Keratinocyte (primary cell): ENCODE measurements at regions not wholly inside any gene's neighbourhood (a gene's known extent, or its start where the extent isn't known, plus 50 kb on each side); places are given as distances from the start of the nearest gene placed in this dataset.

Experiments used
- DNase-seq: peaks from one replicate; pipeline ENCODE4 v3.0.0-alpha.2; 2011; ENCODE audit warnings: low read depth, missing footprints, low spot score
- FAIRE-seq: peaks from 2 replicates; lab custom pipeline; 2011; peaks lifted over from hg19 to GRCh38; lab: Jason Lieb, UNC
- H2AFZ ChIP-seq: 2 replicates; pipeline ENCODE4 v1.6.0; 2012; ENCODE audit warnings: low read length, control low read depth, inconsistent platforms; ENCODE audit not compliant: control insufficient read depth
- H3K27ac ChIP-seq: 2 replicates; pipeline ENCODE4 v1.5.1; 2011; ENCODE audit warnings: low read length; ENCODE audit not compliant: control insufficient read depth, insufficient read depth
- H3K27me3 ChIP-seq: 3 replicates; pipeline ENCODE4 v1.6.0; 2011; ENCODE audit warnings: low read length; ENCODE audit not compliant: control insufficient read depth, insufficient read depth; ENCODE audit errors: extremely low read depth
- H3K36me3 ChIP-seq, 2 experiments: 2 replicates in 1 of 2; 3 replicates in 1 of 2; pipeline ENCODE4 v1.5.1; 2011; ENCODE audit warnings: low read length in 2 of 2, mild to moderate bottlenecking in 1 of 2; ENCODE audit not compliant: control insufficient read depth in 2 of 2, insufficient read depth in 2 of 2; ENCODE audit errors: extremely low read depth in 1 of 2
- H3K4me1 ChIP-seq: 3 replicates; pipeline ENCODE4 v1.5.1; 2011; ENCODE audit warnings: low read length; ENCODE audit not compliant: control insufficient read depth, insufficient read depth; ENCODE audit errors: extremely low read depth
- H3K4me2 ChIP-seq: 3 replicates; pipeline ENCODE4 v1.6.0; 2011; ENCODE audit warnings: low read depth, low read length; ENCODE audit not compliant: control insufficient read depth, insufficient read depth; ENCODE audit errors: extremely low read depth
- H3K4me3 ChIP-seq, 3 experiments: fragments of 200-600 bp in 1 of 3; sonication (generic) in 1 of 3; 2 replicates in 2 of 3; 3 replicates in 1 of 3; pipeline ENCODE4 v1.5.1; 2011 to 2016; ENCODE audit warnings: low read length in 3 of 3, mild to moderate bottlenecking in 3 of 3, control low read depth in 2 of 3, inconsistent platforms in 1 of 3, low read depth in 1 of 3, mixed read lengths in 1 of 3, mixed run types in 1 of 3, moderate library complexity in 1 of 3; ENCODE audit not compliant: control insufficient read depth in 2 of 3, insufficient read depth in 2 of 3; ENCODE audit errors: extremely low read depth in 1 of 3
- H3K79me2 ChIP-seq: 2 replicates; pipeline ENCODE4 v1.6.0; 2012; ENCODE audit warnings: low read length; ENCODE audit not compliant: control insufficient read depth, insufficient read depth
- H3K9ac ChIP-seq: 3 replicates; pipeline ENCODE4 v1.6.0; 2011; ENCODE audit warnings: low read length; ENCODE audit not compliant: control insufficient read depth, insufficient read depth; ENCODE audit errors: extremely low read depth
- H3K9me1 ChIP-seq: 3 replicates; pipeline ENCODE4 v1.6.0; 2011; ENCODE audit warnings: low read length; ENCODE audit not compliant: control insufficient read depth, insufficient read depth; ENCODE audit errors: extremely low read depth
- H3K9me3 ChIP-seq: 2 replicates; pipeline ENCODE4 v1.5.1; 2012; ENCODE audit warnings: low read depth, low read length; ENCODE audit not compliant: control insufficient read depth
- H4K20me1 ChIP-seq: 3 replicates; pipeline ENCODE4 v1.6.0; 2011; ENCODE audit warnings: low read length; ENCODE audit not compliant: control insufficient read depth, insufficient read depth; ENCODE audit errors: extremely low read depth
- EZH2 ChIP-seq: IDR thresholded peaks from one replicate; pipeline ENCODE4 v1.6.1; 2012; ENCODE audit warnings: inconsistent platforms, mild to moderate bottlenecking, low read length, moderate library complexity
- dilution Hi-C: fragments of 300-500 bp; cut with MboI; formaldehyde crosslinking; loops from one replicate; pipeline ENCODE4 v1.7.0; 2020; ENCODE audit warnings: low sequenced_read_pairs; ENCODE audit not compliant: extremely low pct_ligation_motif_present
- TF ChIP-seq, protein P1 (sequence below), 3 experiments: IDR thresholded peaks in 1 of 3; conservative IDR thresholded peaks in 1 of 3; optimal IDR thresholded peaks in 1 of 3; 2 replicates in 2 of 3; 3 replicates in 1 of 3; pipeline versions ENCODE3 to v1.5.1; 2011; ENCODE audit warnings: low read length in 3 of 3, mild to moderate bottlenecking in 3 of 3, moderate library complexity in 2 of 3, control low read depth in 1 of 3, inconsistent platforms in 1 of 3; ENCODE audit not compliant: insufficient read depth in 2 of 3; ENCODE audit errors: extremely low read depth in 1 of 3

DNA sequence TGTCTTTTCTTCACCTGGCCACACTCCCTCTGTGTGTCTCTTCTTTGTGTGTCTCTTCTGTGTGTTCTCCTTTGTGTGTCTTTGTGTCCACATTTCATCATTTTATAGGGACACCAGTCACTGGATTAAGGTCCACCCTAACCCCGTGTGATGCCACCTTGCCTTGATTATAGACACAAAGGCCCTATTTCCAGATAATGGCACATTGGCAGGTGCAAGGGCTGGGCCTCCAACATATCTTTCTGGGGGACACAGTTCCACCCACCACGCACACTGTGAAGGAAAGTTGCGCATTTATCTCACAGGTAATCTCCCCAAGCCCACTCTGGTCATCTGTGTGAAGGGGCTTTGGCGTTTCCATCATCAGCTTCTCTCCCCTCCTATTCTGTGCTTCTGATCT, 334.6 kb upstream of the IRX1 start:
- Histone ChIP-seq H3K4me2 (no peak overlapping the region), H3K9ac (no peak overlapping the region), H3K9me3 (no peaks in the 10 kb centered on the region), H3K9me1 (no peaks in the 10 kb centered on the region), H3K4me3 (no peak overlapping the region), H2AFZ (no peak overlapping the region), H3K36me3 (no peaks in the 10 kb centered on the region), H3K27me3 (no peaks in the 10 kb centered on the region), H4K20me1 (no peaks in the 10 kb centered on the region), H3K4me1 (no peaks in the 10 kb centered on the region), H3K79me2 (no peaks in the 10 kb centered on the region), H3K27ac (no peak overlapping the region)
- dilution Hi-C loops = no loop called here
- FAIRE-seq = no peak
- TF ChIP-seq, protein P1, sequence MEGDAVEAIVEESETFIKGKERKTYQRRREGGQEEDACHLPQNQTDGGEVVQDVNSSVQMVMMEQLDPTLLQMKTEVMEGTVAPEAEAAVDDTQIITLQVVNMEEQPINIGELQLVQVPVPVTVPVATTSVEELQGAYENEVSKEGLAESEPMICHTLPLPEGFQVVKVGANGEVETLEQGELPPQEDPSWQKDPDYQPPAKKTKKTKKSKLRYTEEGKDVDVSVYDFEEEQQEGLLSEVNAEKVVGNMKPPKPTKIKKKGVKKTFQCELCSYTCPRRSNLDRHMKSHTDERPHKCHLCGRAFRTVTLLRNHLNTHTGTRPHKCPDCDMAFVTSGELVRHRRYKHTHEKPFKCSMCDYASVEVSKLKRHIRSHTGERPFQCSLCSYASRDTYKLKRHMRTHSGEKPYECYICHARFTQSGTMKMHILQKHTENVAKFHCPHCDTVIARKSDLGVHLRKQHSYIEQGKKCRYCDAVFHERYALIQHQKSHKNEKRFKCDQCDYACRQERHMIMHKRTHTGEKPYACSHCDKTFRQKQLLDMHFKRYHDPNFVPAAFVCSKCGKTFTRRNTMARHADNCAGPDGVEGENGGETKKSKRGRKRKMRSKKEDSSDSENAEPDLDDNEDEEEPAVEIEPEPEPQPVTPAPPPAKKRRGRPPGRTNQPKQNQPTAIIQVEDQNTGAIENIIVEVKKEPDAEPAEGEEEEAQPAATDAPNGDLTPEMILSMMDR (optimal IDR thresholded peaks at IDR 0.05 in 1 of 3, IDR thresholded peaks at IDR 0.05 in 1 of 3, conservative IDR thresholded peaks at IDR 0.05 in 1 of 3; ENCODE audit: extremely low read depth in 1 of 3, insufficient read depth in 2 of 3, low read length in 3 of 3) = no peak
- no peak for TF ChIP-seq EZH2
- DNase-seq = no peak

DNA sequence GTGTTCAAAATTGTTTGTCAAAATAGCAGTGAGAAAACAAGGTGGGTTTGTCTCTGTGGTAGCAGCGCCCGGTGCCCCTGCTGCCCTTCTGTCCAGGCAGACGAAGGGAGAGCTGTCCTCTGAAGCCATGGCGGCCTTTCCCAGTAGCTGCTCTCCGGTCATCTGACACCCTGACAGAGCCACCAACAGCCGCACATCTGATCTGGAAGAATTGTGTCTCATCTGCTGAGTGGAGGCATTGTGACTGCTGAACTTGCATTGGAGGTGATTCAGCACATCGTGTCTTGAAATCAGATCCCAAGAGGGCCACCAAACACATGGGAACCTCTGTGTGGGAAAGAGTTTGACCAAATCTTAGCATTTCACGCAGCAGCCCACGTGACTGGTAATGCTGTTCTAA, 337.6 kb upstream of the IRX1 start:
- dilution Hi-C loops = no loop called here

More for the DNA sequence above, 337.6 kb upstream of the IRX1 start:
- H3K9ac ChIP-seq = no peak overlapping the region
- H3K36me3 ChIP-seq = no peaks in the 10 kb centered on the region
- H3K4me2 ChIP-seq = no peak overlapping the region
- H3K79me2 ChIP-seq = no peaks in the 10 kb centered on the region
- no peak overlapping the region for H3K4me3 ChIP-seq
- H3K27me3 ChIP-seq = no peaks in the 10 kb centered on the region
- H3K4me1 ChIP-seq = no peaks in the 10 kb centered on the region
- H2AFZ ChIP-seq = no peak overlapping the region
- DNase-seq (no peak), FAIRE-seq (no peak)
- TF ChIP-seq, protein P1 (optimal IDR thresholded peaks at IDR 0.05 in 1 of 3, IDR thresholded peaks at IDR 0.05 in 1 of 3, conservative IDR thresholded peaks at IDR 0.05 in 1 of 3; ENCODE audit: extremely low read depth in 1 of 3, insufficient read depth in 2 of 3, low read length in 3 of 3) = no peak
- TF ChIP-seq EZH2 = no peak
- no peaks in the 10 kb centered on the region for H4K20me1 ChIP-seq
- no peak overlapping the region for H3K27ac ChIP-seq
- H3K9me1 ChIP-seq = no peaks in the 10 kb centered on the region
- H3K9me3 ChIP-seq = no peaks in the 10 kb centered on the region
